22Rv1 (cell line): ENCODE measurements at regions not wholly inside any gene's neighbourhood (a gene's known extent, or its start where the extent isn't known, plus 50 kb on each side); places are given as distances from the start of the nearest gene placed in this dataset.

ENCODE experiments used
- ZFX ChIP-seq: fragments of 450-650 bp; IDR thresholded peaks from 2 replicates; pipeline ENCODE4 v1.6.1; 2017; ENCODE audit warnings: antibody characterized with exemption, borderline replicate concordance
- TF ChIP-seq, protein P1 (sequence below): fragments of 450-650 bp; IDR thresholded peaks from 2 replicates; pipeline ENCODE4 v1.5.1; 2017; ENCODE audit warnings: mild to moderate bottlenecking

DNA sequence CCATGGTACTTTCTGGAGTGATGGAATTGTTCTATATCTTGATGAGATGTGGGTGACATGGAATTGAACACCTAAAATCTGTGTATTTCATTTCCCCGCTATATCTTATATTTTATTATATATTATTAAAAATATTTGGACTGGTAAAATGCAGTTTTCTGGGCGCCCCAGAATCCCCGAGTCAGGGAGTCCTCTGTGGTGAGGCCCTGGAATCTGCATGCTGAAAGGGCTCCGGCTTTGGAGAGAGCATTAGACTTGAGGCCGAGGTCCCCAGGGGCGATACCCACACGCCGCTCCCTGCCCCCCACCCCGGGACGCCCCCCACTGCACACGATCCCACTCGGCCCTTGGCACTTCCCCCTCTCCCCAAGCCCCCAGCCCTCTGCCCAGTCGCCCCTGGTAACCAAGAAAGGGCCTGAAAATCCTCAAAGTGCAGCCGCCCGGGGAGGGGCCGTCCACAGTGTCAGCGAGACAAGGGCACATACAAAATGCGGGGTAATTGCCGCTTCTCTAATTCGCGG, 126.0 kb downstream of the ZFP36L2 start:
- TF ChIP-seq, protein P1, sequence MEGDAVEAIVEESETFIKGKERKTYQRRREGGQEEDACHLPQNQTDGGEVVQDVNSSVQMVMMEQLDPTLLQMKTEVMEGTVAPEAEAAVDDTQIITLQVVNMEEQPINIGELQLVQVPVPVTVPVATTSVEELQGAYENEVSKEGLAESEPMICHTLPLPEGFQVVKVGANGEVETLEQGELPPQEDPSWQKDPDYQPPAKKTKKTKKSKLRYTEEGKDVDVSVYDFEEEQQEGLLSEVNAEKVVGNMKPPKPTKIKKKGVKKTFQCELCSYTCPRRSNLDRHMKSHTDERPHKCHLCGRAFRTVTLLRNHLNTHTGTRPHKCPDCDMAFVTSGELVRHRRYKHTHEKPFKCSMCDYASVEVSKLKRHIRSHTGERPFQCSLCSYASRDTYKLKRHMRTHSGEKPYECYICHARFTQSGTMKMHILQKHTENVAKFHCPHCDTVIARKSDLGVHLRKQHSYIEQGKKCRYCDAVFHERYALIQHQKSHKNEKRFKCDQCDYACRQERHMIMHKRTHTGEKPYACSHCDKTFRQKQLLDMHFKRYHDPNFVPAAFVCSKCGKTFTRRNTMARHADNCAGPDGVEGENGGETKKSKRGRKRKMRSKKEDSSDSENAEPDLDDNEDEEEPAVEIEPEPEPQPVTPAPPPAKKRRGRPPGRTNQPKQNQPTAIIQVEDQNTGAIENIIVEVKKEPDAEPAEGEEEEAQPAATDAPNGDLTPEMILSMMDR = no peak
- no peak for TF ChIP-seq ZFX
